ENCODE measurements at regions not wholly inside any gene's neighbourhood (a gene's known extent, or its start where the extent isn't known, plus 50 kb on each side); places are given as distances from the start of the nearest gene placed in this dataset.

- DNase-seq (ENCODE audit: low spot score) = no peak
- TF ChIP-seq, protein P1, sequence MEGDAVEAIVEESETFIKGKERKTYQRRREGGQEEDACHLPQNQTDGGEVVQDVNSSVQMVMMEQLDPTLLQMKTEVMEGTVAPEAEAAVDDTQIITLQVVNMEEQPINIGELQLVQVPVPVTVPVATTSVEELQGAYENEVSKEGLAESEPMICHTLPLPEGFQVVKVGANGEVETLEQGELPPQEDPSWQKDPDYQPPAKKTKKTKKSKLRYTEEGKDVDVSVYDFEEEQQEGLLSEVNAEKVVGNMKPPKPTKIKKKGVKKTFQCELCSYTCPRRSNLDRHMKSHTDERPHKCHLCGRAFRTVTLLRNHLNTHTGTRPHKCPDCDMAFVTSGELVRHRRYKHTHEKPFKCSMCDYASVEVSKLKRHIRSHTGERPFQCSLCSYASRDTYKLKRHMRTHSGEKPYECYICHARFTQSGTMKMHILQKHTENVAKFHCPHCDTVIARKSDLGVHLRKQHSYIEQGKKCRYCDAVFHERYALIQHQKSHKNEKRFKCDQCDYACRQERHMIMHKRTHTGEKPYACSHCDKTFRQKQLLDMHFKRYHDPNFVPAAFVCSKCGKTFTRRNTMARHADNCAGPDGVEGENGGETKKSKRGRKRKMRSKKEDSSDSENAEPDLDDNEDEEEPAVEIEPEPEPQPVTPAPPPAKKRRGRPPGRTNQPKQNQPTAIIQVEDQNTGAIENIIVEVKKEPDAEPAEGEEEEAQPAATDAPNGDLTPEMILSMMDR (IDR thresholded peaks at IDR 0.05; ENCODE audit: extremely low read depth, missing control alignments) = no peak
Observed at GRCh38 chr10:130250127-130250526, 113.9 kb downstream of the GLRX3 start.

- DNase-seq (ENCODE audit: low spot score) = no peak
- TF ChIP-seq, protein P1 (IDR thresholded peaks at IDR 0.05; ENCODE audit: extremely low read depth, missing control alignments) = no peak
Observed at GRCh38 chr10:130251766-130252165, 115.6 kb downstream of the GLRX3 start.

- DNase-seq (ENCODE audit: low spot score) = no peak
- TF ChIP-seq, protein P1 (IDR thresholded peaks at IDR 0.05; ENCODE audit: extremely low read depth, missing control alignments) = no peak
Observed at GRCh38 chr10:130254243-130254642, 118.1 kb downstream of the GLRX3 start.

GRCh38 chr10:130254662-130255061 is 118.5 kb downstream of the GLRX3 start:
- TF ChIP-seq, protein P1 (IDR thresholded peaks at IDR 0.05; ENCODE audit: extremely low read depth, missing control alignments) = no peak
- no peak for DNase-seq (ENCODE audit: low spot score)

GRCh38 chr10:130255777-130256176 is 119.6 kb downstream of the GLRX3 start:
- TF ChIP-seq, protein P1 (IDR thresholded peaks at IDR 0.05; ENCODE audit: extremely low read depth, missing control alignments) = no peak
- no peak for DNase-seq (ENCODE audit: low spot score)

GRCh38 chr10:130257897-130258296 is 121.7 kb downstream of the GLRX3 start:
- TF ChIP-seq, protein P1 (IDR thresholded peaks at IDR 0.05; ENCODE audit: extremely low read depth, missing control alignments) = no peak
- no peak for DNase-seq (ENCODE audit: low spot score)

DNA sequence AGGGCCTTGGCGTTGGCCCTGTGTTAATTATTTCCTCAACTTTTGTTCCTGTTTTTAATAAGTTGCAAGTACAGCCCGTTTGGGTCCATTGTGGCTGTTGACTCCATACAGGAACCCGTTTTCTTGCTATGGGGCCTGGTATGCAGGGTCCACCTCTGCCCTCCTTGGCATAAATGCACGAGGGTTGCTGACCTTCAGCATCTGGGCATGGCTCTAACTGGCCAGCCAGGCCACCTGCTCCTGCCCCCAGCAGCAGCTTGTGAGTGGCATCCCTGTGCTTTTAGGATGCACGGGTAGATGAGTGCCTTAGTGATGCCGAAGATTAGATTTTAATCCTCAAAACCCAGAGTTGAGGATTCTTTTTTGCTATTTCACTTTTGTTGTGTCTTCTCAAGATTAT is 123.2 kb downstream of the GLRX3 start:
- DNase-seq (ENCODE audit: low spot score) = no peak
- TF ChIP-seq, protein P1 (IDR thresholded peaks at IDR 0.05; ENCODE audit: extremely low read depth, missing control alignments) = no peak
